Activated T-helper 1 cell treated with Interleukin-2 at 50 U/mL for 16 hours (primary cell): ENCODE measurements at regions not wholly inside any gene's neighbourhood (a gene's known extent, or its start where the extent isn't known, plus 50 kb on each side); places are given as distances from the start of the nearest gene placed in this dataset.

Experiments
- DNase-seq: peaks from one replicate; pipeline ENCODE4 v3.0.0-alpha.2; 2020; ENCODE audit warnings: low read depth

DNA sequence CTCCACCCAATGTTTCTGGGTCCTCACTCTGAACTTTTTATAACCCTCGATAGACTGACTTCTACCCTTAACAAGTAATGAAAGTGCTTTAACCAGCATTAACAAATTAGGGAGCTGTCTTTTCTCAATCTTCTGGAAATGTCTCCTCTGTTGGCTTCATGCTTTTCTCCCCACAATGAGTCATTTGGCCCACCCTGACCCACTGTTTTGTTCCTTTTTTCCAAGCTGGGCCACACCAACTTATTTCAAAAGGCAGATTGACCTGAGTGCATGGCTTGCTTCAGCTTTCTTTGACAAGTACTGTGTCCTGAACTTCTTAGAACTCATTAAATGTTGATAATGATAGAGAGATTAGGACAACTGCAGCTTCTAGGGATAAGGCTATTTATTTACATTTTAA, 199.6 kb upstream of the SEMA6D start:
- no peak for DNase-seq

GRCh38 chr15:47523681-47524475, 193.4 kb upstream of the SEMA6D start:
- no peak for DNase-seq

DNA sequence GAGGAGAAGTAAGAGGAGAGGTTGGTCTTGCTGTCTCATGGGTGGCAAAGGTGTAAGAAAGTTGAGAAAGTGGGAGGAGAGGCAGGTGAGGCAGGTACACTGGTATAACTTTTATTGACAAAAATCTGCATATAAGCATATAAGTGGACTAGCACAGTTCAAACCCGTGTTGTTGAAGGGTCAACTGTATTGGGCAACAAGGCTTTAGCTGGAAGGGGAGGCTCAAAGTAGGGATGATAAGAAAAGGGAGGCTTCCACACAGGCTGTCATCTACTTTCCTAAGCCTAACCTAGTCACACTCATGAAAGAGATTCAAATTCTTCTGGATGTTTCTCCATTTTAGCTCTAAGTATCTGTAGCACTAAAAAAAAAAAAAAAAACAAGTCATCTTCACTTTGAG, 188.1 kb upstream of the SEMA6D start:
- no peak for DNase-seq

- DNase-seq = no peak
These were observed 182.6 kb upstream of the SEMA6D start for GRCh38 chr15:47534673-47535072.

GRCh38 chr15:47541562-47541961, 175.7 kb upstream of the SEMA6D start:
- no peak for DNase-seq

- DNase-seq = no peak
These were observed 174.9 kb upstream of the SEMA6D start for GRCh38 chr15:47542312-47542989.

- no peak for DNase-seq
These were observed 169.1 kb upstream of the SEMA6D start for GRCh38 chr15:47548231-47548630.

GRCh38 chr15:47548986-47549385, 168.3 kb upstream of the SEMA6D start:
- no peak for DNase-seq

DNA sequence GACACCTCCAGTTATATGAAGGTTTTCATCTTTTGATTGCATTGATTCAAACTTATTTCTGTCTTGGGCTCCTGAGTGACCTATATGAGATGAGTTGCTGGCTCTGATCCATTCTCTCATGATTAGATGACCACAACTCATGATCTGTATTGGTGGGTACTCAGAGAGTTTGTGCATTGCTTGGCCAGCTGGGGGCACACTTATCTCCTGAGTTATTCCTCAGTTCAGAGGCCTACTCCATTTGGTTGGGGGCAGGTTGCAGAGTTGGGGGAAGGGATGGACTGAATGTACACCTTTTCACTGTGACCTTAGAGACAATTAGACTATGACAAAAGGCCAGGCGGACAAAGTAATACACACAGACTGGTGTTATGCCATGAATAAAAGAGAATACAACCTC, 166.2 kb upstream of the SEMA6D start:
- no peak for DNase-seq

DNA sequence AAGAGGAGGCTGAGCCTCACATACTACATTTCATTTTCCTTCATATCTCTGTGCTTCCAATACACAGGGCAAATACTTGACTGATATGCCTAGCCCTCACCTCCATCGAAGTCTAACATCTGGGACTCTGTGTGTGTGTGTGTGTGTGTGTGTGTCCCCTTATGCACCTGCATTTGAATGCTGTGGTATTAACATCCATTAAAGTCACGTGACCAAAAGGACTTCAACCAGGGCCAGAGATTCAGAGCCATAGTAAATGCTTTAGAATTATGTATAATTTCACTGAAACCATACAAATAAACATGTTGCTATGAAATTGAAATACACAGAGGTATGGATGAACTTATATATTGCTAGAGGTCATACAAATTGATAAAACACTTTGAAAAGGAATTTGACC, 165.8 kb upstream of the SEMA6D start:
- no peak for DNase-seq

GRCh38 chr15:47552978-47553608, 164.2 kb upstream of the SEMA6D start:
- DNase-seq = no peak

- no peak for DNase-seq
These were observed 163.4 kb upstream of the SEMA6D start for GRCh38 chr15:47553947-47554346.

DNA sequence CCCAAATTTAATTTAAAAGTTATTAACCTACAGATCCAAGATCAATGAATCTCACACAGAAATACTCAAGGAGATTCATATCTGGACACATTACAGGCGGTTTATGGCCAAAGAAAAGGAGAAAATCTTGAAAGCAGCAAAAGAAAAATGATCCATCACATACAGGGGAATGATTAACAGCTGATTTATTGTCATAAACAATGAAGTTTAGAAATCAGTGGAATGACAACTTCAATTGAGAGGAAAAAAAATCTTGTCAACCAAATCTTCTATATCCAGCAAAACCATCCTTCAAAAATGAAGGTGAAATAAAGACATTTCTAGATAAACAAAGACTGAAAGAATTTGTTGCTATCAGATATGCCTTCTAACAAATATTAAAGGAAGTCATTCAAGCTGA, 156.2 kb upstream of the SEMA6D start:
- no peak for DNase-seq

DNA sequence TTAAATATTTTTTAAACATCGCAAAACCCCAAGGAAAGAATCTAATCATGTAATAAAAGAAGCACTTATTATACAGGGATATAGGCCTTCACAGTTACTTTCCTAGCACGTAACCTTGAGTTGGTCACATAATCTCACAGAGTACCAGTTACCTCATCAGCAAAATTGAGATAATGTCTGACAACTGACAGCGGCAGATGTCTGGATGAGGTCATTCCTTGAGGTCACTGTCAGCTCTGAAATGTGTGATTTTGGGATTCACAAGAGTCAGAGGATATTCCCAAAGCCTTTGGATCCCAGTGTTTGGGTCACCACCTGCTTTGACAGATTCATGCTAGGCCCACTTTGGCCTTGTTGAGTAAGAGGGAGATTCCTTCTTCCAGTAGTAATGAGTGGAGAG, 151.4 kb upstream of the SEMA6D start:
- DNase-seq = no peak

- DNase-seq = no peak
These were observed 150.7 kb upstream of the SEMA6D start for GRCh38 chr15:47566610-47567009.

DNA sequence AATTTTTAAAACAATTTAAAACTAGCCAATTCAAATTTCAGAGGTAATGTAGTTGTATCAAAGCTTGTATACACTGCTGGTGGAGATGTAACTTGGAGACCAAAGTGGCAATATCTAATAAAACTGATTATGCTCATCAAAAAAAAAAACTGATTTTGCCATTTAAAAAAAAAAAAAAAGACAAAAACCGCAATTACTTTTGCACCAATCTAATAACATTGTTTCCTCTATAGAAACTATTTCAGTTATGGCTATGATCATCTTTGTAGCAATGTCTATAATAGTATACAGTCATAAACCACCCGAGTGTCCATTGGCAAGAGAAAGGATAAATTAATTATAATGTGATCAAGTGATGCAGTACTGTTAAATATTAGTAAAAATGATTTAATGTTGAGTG, 149.3 kb upstream of the SEMA6D start:
- DNase-seq = no peak

DNA sequence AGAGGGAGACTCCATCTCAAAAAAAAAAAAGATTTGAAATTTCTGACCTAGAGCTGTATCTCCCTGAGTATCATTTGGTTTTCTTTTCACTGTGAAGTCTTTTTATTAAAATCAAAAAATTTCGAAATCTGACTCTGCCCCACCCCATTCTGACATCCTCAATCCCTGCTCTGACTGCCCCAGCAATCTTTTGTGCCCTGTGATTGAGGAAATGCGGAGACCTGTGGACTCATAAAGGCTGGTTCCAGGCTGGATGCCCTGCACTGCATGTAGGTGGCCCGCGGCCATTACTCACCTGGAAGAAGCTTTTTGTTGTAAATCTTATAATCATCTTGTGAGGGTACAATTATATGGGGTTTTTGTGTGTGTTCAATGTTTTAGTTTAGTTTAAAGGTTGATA, 147.3 kb upstream of the SEMA6D start:
- DNase-seq = no peak

DNA sequence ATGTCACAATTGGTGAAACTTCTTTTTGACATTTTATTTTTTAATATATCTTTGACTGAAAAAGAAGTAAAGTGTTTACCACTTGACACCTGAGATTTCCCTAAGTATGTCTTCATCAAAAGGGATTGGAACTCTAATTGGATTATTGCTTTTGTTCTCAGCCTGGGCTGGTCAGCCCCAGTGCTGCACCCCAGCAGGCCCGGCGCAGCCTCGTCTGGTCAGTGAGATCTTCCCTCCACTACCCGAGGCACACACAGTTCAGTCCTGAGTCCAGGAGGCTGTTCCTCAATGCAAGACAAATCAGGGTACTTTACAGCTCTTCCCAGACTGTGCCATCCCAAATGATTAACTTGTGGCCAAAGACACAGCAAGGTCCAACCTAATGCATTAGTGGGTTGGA, 146.9 kb upstream of the SEMA6D start:
- DNase-seq = no peak

DNA sequence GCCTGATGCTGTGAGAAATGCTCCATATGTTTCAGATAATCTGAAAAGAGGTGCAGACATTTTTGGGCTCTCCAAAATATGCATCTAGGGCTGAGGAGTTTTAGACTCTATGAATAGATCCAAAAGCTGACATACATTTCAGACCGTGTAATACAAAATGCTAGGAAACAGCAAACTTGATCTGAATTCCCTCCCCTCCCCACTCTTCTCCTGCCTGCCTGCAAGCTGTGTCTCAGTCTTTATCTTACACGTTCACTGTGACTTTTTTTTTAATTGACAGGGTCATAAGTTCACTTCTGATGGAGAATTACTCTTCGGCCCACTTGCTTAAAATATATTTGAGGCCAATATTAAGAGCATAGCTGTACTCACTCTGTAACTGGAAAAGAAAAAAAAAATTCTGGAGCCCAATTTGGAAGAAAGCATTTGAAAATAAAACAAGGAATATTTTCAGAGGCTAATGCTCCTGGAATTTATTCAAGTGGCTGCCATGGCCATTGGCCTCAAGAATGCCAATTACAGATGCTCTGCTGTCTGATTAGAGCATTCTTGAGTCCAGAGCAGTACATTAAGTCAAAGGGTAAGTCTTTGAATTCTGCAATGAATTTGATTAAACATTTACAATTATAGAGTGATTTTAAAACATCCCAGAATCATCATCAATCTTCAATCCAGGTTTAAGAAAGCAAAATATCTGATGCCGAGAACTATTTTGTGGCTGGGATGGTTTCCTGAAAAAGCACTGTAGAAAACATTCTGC, 146.2 kb upstream of the SEMA6D start:
- no peak for DNase-seq

- no peak for DNase-seq
These were observed 143.6 kb upstream of the SEMA6D start for GRCh38 chr15:47573673-47574072.

DNA sequence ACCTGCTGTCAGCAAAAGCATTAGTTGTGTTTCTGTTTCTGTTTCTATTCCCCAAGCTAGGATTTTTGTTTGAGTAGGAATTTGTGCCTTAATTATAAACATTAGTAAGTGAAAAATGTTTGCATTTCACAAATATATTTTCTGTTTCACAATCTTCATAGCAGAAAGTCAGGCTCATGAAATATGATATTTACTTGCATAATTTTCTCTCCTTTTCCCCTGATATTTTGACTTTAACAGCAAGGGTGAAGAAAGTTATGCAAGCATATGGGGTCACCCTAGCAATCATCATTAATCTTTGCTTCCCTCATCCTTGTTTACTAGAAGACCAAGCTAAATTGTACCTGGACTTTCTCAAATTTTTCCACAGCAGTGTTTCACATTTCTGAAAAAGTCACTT, 140.3 kb upstream of the SEMA6D start:
- no peak for DNase-seq

DNA sequence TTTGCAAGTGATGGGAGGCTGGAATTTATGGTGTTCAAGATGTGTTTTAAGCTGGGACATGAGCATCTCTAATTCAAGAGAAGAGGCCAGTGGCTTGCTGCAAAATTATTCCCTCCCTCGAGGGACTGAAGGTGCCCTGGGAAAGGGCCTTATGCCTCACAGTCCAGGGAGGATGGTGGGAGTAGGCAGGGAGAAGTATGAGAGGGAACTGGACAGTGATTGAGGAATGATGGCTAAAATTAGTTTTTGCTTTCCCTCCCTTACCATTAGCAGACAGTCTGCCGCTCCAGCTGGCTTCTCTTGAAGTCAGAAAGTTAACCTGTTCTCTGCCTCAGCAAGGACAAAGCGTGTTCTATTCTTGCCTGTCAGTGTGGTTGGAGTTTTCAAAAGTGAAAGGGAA, 139.8 kb upstream of the SEMA6D start:
- no peak for DNase-seq

GRCh38 chr15:47582233-47582632, 135.1 kb upstream of the SEMA6D start:
- DNase-seq = no peak
